ENCODE measurements at regions not wholly inside any gene's neighbourhood (a gene's known extent, or its start where the extent isn't known, plus 50 kb on each side); places are given as distances from the start of the nearest gene placed in this dataset.

GRCh38 chr6:77021778-77022177 lies 441.5 kb downstream of the HTR1B start:
- BruUV-seq (replicated peaks), result no TSS peak
- H3K9me2 ChIP-seq (ENCODE audit: insufficient read depth), result no peaks in the 10 kb centered on the region
- intact Hi-C loops (cut with micrococcal nuclease; ENCODE audit: unreplicated experiment), result no loop called here
- no peak overlapping the region for H3K4me2 ChIP-seq
- ChIA-PET CTCF (no interaction called here), POLR2A (ENCODE audit: unreplicated experiment) (no interaction called here)
- no peak overlapping the region for H3K27ac ChIP-seq
- H3F3A ChIP-seq (ENCODE audit: insufficient read depth, low read depth), result no peaks in the 10 kb centered on the region
- H3K36me3 ChIP-seq (ENCODE audit: low read depth), result no peaks in the 10 kb centered on the region
- no peak for DNase-seq
- H2AFZ ChIP-seq, result no peak overlapping the region
- no peaks in the 10 kb centered on the region for H4K20me1 ChIP-seq (ENCODE audit: insufficient read depth)
- H3K4me1 ChIP-seq (replicated peaks; ENCODE audit: insufficient read depth), result no peaks in the 10 kb centered on the region
- H3K27me3 ChIP-seq (ENCODE audit: insufficient read depth, low read depth), result no peaks in the 10 kb centered on the region
- H3K4me3 ChIP-seq, result no peak overlapping the region
- no peaks in the 10 kb centered on the region for H3K79me2 ChIP-seq (ENCODE audit: low read depth)
- TF ChIP-seq EZH2 (IDR thresholded peaks at IDR 0.05; ENCODE audit: low read depth) (no peak), CTCF (conservative IDR thresholded peaks at IDR 0.05) (no peak)
- H3K9me3 ChIP-seq (ENCODE audit: insufficient read depth, low read depth), result no peaks in the 10 kb centered on the region

- BruUV-seq (replicated peaks), result no TSS peak
- H3K36me3 ChIP-seq (ENCODE audit: low read depth), result no peaks in the 10 kb centered on the region
- no peaks in the 10 kb centered on the region for H3K9me2 ChIP-seq (ENCODE audit: insufficient read depth)
- no peaks in the 10 kb centered on the region for H3K27me3 ChIP-seq (ENCODE audit: insufficient read depth, low read depth)
- DNase-seq, result no peak
- no peaks in the 10 kb centered on the region for H3F3A ChIP-seq (ENCODE audit: insufficient read depth, low read depth)
- H3K79me2 ChIP-seq (ENCODE audit: low read depth), result no peaks in the 10 kb centered on the region
- no peaks in the 10 kb centered on the region for H3K9me3 ChIP-seq (ENCODE audit: insufficient read depth, low read depth)
- TF ChIP-seq EZH2 (IDR thresholded peaks at IDR 0.05; ENCODE audit: low read depth), result no peak
- TF ChIP-seq CTCF (conservative IDR thresholded peaks at IDR 0.05), result no peak
- no peak overlapping the region for H3K27ac ChIP-seq
- no peaks in the 10 kb centered on the region for H4K20me1 ChIP-seq (ENCODE audit: insufficient read depth)
- intact Hi-C loops (cut with micrococcal nuclease; ENCODE audit: unreplicated experiment), result no loop called here
- CTCF ChIA-PET, result no interaction called here
- no peak overlapping the region for H3K4me2 ChIP-seq
- POLR2A ChIA-PET (ENCODE audit: unreplicated experiment), result no interaction called here
- no peaks in the 10 kb centered on the region for H3K4me1 ChIP-seq (replicated peaks; ENCODE audit: insufficient read depth)
- H2AFZ ChIP-seq, result no peak overlapping the region
- H3K4me3 ChIP-seq, result no peak overlapping the region
Measured at GRCh38 chr6:77021232-77021631, 442.1 kb downstream of the HTR1B start.

- Histone ChIP-seq H3K27me3 (ENCODE audit: insufficient read depth, low read depth) (no peaks in the 10 kb centered on the region), H3K9me3 (ENCODE audit: insufficient read depth, low read depth) (no peaks in the 10 kb centered on the region), H3K27ac (no peak overlapping the region), H3K36me3 (ENCODE audit: low read depth) (no peaks in the 10 kb centered on the region), H3K4me2 (no peak overlapping the region), H3K4me3 (no peak overlapping the region), H4K20me1 (ENCODE audit: insufficient read depth) (no peaks in the 10 kb centered on the region), H3K4me1 (replicated peaks; ENCODE audit: insufficient read depth) (no peaks in the 10 kb centered on the region), H3F3A (ENCODE audit: insufficient read depth, low read depth) (no peaks in the 10 kb centered on the region), H3K79me2 (ENCODE audit: low read depth) (no peaks in the 10 kb centered on the region), H2AFZ (no peak overlapping the region), H3K9me2 (ENCODE audit: insufficient read depth) (no peaks in the 10 kb centered on the region)
- TF ChIP-seq CTCF (conservative IDR thresholded peaks at IDR 0.05) (no peak), EZH2 (IDR thresholded peaks at IDR 0.05; ENCODE audit: low read depth) (no peak)
- no peak for DNase-seq
- ChIA-PET POLR2A (ENCODE audit: unreplicated experiment) (no interaction called here), CTCF (no interaction called here)
- BruUV-seq (replicated peaks), result no TSS peak
- intact Hi-C loops (cut with micrococcal nuclease; ENCODE audit: unreplicated experiment), result no loop called here
Measured at GRCh38 chr6:77019081-77019480, 444.2 kb downstream of the HTR1B start.
